Stimulated activated CD8-positive, alpha-beta memory T cell treated with anti-CD3 and anti-CD28 coated beads, Interleukin-12 subunit alpha, Interleukin-12 subunit beta, amount 100 ng/mL, for 24 hours (primary cell): ENCODE measurements at regions not wholly inside any gene's neighbourhood (a gene's known extent, or its start where the extent isn't known, plus 50 kb on each side); places are given as distances from the start of the nearest gene placed in this dataset.

Source experiments
- DNase-seq: peaks from one replicate; pipeline ENCODE4 v3.0.0-alpha.2; 2020; ENCODE audit errors: extremely low read depth

- DNase-seq = no peak
Observed at GRCh38 chr12:92535961-92536360, 166.8 kb upstream of the PLEKHG7 start.

GRCh38 chr12:92533280-92533890 lies 169.4 kb upstream of the PLEKHG7 start:
- DNase-seq = no peak

GRCh38 chr12:92530706-92531105 lies 172.1 kb upstream of the PLEKHG7 start:
- no peak for DNase-seq

GRCh38 chr12:92529944-92530343 lies 172.8 kb upstream of the PLEKHG7 start:
- no peak for DNase-seq

- DNase-seq = no peak
Observed at GRCh38 chr12:92528586-92528985, 174.2 kb upstream of the PLEKHG7 start.

- DNase-seq = no peak
Observed at GRCh38 chr12:92528097-92528496, 174.7 kb upstream of the PLEKHG7 start.

- no peak for DNase-seq
Observed at GRCh38 chr12:92524489-92524888, 178.3 kb upstream of the PLEKHG7 start.

- DNase-seq = no peak
Observed at GRCh38 chr12:92520511-92520910, 182.3 kb upstream of the PLEKHG7 start.

GRCh38 chr12:92519284-92519683 lies 183.5 kb upstream of the PLEKHG7 start:
- DNase-seq = no peak

GRCh38 chr12:92518071-92518470 lies 184.7 kb upstream of the PLEKHG7 start:
- DNase-seq = no peak

- no peak for DNase-seq
Observed at GRCh38 chr12:92516277-92516600, 186.6 kb upstream of the PLEKHG7 start.

- no peak for DNase-seq
Observed at GRCh38 chr12:92513231-92513730, 189.5 kb upstream of the PLEKHG7 start.

- no peak for DNase-seq
Observed at GRCh38 chr12:92511786-92512185, 191.0 kb upstream of the PLEKHG7 start.

- no peak for DNase-seq
Observed at GRCh38 chr12:92509156-92509738, 193.5 kb upstream of the PLEKHG7 start.

GRCh38 chr12:92506891-92507290 lies 195.9 kb upstream of the PLEKHG7 start:
- DNase-seq = no peak

GRCh38 chr12:92506460-92506859 lies 196.3 kb upstream of the PLEKHG7 start:
- DNase-seq = no peak

GRCh38 chr12:92505254-92506231 lies 197.2 kb upstream of the PLEKHG7 start:
- DNase-seq = no peak

- DNase-seq = no peak
Observed at GRCh38 chr12:92504594-92504981, 198.2 kb upstream of the PLEKHG7 start.

- DNase-seq = no peak
Observed at GRCh38 chr12:92503971-92504593, 198.7 kb upstream of the PLEKHG7 start.

- no peak for DNase-seq
Observed at GRCh38 chr12:92503029-92503931, 199.5 kb upstream of the PLEKHG7 start.

GRCh38 chr12:92502417-92503028 lies 200.3 kb upstream of the PLEKHG7 start:
- no peak for DNase-seq
